GM12864 (cell line): ENCODE measurements at regions not wholly inside any gene's neighbourhood (a gene's known extent, or its start where the extent isn't known, plus 50 kb on each side); places are given as distances from the start of the nearest gene placed in this dataset.

Source experiments
- DNase-seq: peaks from one replicate; pipeline ENCODE4 v3.0.0-alpha.2; 2011; ENCODE audit warnings: low read depth
- H3K4me3 ChIP-seq: 2 replicates; pipeline ENCODE4 v1.5.1; 2011; ENCODE audit warnings: mild to moderate bottlenecking, low read depth, low read length, control low read depth
- CTCF ChIP-seq: IDR thresholded peaks from 2 replicates; pipeline ENCODE4 v1.5.1; 2011; ENCODE audit warnings: low read depth, mild to moderate bottlenecking, moderate library complexity, low read length, control low read depth, inconsistent platforms; ENCODE audit errors: missing control alignments

- DNase-seq: no peak
- H3K4me3 ChIP-seq: no peak overlapping the region; the same call in 1 of the 2 replicates
- no peak for TF ChIP-seq CTCF
Observed at GRCh38 chr12:24741216-24741615, 207.7 kb downstream of the BCAT1 start.

- H3K4me3 ChIP-seq: no peak overlapping the region
- DNase-seq: no peak
- no peak for TF ChIP-seq CTCF
Observed at GRCh38 chr12:24739106-24739779, 209.7 kb downstream of the BCAT1 start.

- no peak for TF ChIP-seq CTCF
- H3K4me3 ChIP-seq: no peak overlapping the region
- no peak for DNase-seq
Observed at GRCh38 chr12:24738441-24738840, 210.5 kb downstream of the BCAT1 start.

- no peak for DNase-seq
- no peak for TF ChIP-seq CTCF
- H3K4me3 ChIP-seq: no peak overlapping the region
Observed at GRCh38 chr12:24731596-24731995, 217.3 kb downstream of the BCAT1 start.

- DNase-seq: no peak
- H3K4me3 ChIP-seq: no peak overlapping the region
- TF ChIP-seq CTCF: no peak
Observed at GRCh38 chr12:24730489-24730896, 218.4 kb downstream of the BCAT1 start.

- no peak for DNase-seq
- TF ChIP-seq CTCF: no peak
- no peak overlapping the region for H3K4me3 ChIP-seq
Observed at GRCh38 chr12:24728826-24729225, 220.1 kb downstream of the BCAT1 start.

- TF ChIP-seq CTCF: peak; percentile 45
- no peak overlapping the region for H3K4me3 ChIP-seq
- no peak for DNase-seq
Observed at GRCh38 chr12:24728366-24728765, 220.5 kb downstream of the BCAT1 start.
